H9 (cell line): ENCODE measurements at regions not wholly inside any gene's neighbourhood (a gene's known extent, or its start where the extent isn't known, plus 50 kb on each side); places are given as distances from the start of the nearest gene placed in this dataset.

Experiments
- DNase-seq: peaks from one replicate; pipeline ENCODE4 v3.0.0-alpha.2; 2017
- H2AFZ ChIP-seq: one replicate; pipeline ENCODE4 v1.6.1; 2013; ENCODE audit warnings: mild to moderate bottlenecking, low read length, control low read depth, moderate library complexity
- H2AK5ac ChIP-seq: 2 replicates; pipeline ENCODE4 v1.6.1; 2013; ENCODE audit warnings: low read length, control low read depth, mixed read lengths; ENCODE audit not compliant: insufficient read length
- H2BK120ac ChIP-seq: one replicate; pipeline ENCODE4 v1.6.1; 2013; ENCODE audit warnings: low read depth, mild to moderate bottlenecking, low read length, control low read depth, inconsistent platforms; ENCODE audit not compliant: poor library complexity, severe bottlenecking
- H2BK12ac ChIP-seq: 2 replicates; pipeline ENCODE4 v1.6.1; 2013; ENCODE audit warnings: low read length, control low read depth, mixed read lengths, low read depth; ENCODE audit not compliant: insufficient read length
- H2BK15ac ChIP-seq: 2 replicates; pipeline ENCODE4 v1.6.1; 2013; ENCODE audit warnings: low read depth, low read length, control low read depth
- H2BK20ac ChIP-seq: one replicate; pipeline ENCODE4 v1.6.1; 2013; ENCODE audit warnings: low read depth, mild to moderate bottlenecking, low read length, control low read depth, inconsistent platforms; ENCODE audit not compliant: poor library complexity, severe bottlenecking
- H2BK5ac ChIP-seq: 2 replicates; pipeline ENCODE4 v1.6.1; 2013; ENCODE audit warnings: low read length, control low read depth, mixed read lengths; ENCODE audit not compliant: insufficient read length
- H3K14ac ChIP-seq: 2 replicates; pipeline ENCODE4 v1.6.1; 2013; ENCODE audit warnings: low read length, control low read depth; ENCODE audit not compliant: insufficient read depth
- H3K18ac ChIP-seq: 2 replicates; pipeline ENCODE4 v1.6.1; 2013; ENCODE audit warnings: low read depth, mild to moderate bottlenecking, mixed read lengths, low read length, control low read depth; ENCODE audit not compliant: insufficient read length
- H3K23ac ChIP-seq: 2 replicates; pipeline ENCODE4 v1.6.1; 2013; ENCODE audit warnings: low read length, control low read depth, mixed read lengths, low read depth; ENCODE audit not compliant: insufficient read length
- H3K23me2 ChIP-seq: 2 replicates; pipeline ENCODE4 v1.6.1; 2013; ENCODE audit warnings: low read depth, mild to moderate bottlenecking, mixed read lengths, low read length, control low read depth; ENCODE audit not compliant: insufficient read length, poor library complexity, severe bottlenecking
- H3K27ac ChIP-seq: 2 replicates; pipeline ENCODE4 v1.5.1; 2013; ENCODE audit warnings: low read length, control low read depth, mixed read lengths, low read depth; ENCODE audit not compliant: insufficient read length
- H3K27me3 ChIP-seq: 2 replicates; pipeline ENCODE4 v1.6.1; 2013; ENCODE audit warnings: low read length, control low read depth, inconsistent platforms; ENCODE audit not compliant: insufficient read depth
- H3K4ac ChIP-seq: 2 replicates; pipeline ENCODE4 v1.6.1; 2013; ENCODE audit warnings: low read depth, mild to moderate bottlenecking, control low read depth, inconsistent platforms, low read length, moderate library complexity
- H3K4me1 ChIP-seq: 2 replicates; pipeline ENCODE4 v1.6.1; 2013; ENCODE audit warnings: low read length, control low read depth, inconsistent platforms; ENCODE audit not compliant: insufficient read depth
- H3K4me2 ChIP-seq: 2 replicates; pipeline ENCODE4 v1.6.1; 2013; ENCODE audit warnings: low read length, control low read depth, mixed read lengths; ENCODE audit not compliant: insufficient read length, insufficient read depth
- H3K56ac ChIP-seq: 2 replicates; pipeline ENCODE4 v1.6.1; 2013; ENCODE audit warnings: low read depth, mild to moderate bottlenecking, mixed read lengths, low read length, control low read depth; ENCODE audit not compliant: insufficient read length
- H3K79me1 ChIP-seq: 2 replicates; pipeline ENCODE4 v1.6.1; 2013; ENCODE audit warnings: low read depth, mild to moderate bottlenecking, moderate library complexity, low read length, control low read depth, inconsistent platforms; ENCODE audit not compliant: insufficient read depth, poor library complexity, severe bottlenecking
- H3K79me2 ChIP-seq: 2 replicates; pipeline ENCODE4 v1.6.1; 2013; ENCODE audit warnings: low read length, control low read depth, inconsistent platforms; ENCODE audit not compliant: insufficient read depth
- H3K9ac ChIP-seq: 2 replicates; pipeline ENCODE4 v1.6.1; 2013; ENCODE audit warnings: low read length, control low read depth, mixed read lengths; ENCODE audit not compliant: insufficient read length; ENCODE audit errors: extremely low read depth
- H3K9me3 ChIP-seq: one replicate; pipeline ENCODE4 v1.6.1; 2013; ENCODE audit warnings: low read depth, low read length, inconsistent platforms; ENCODE audit not compliant: control insufficient read depth
- H3T11ph ChIP-seq: one replicate; pipeline ENCODE4 v1.6.1; 2013; ENCODE audit warnings: mild to moderate bottlenecking, low read length, control low read depth, inconsistent platforms
- H4K20me1 ChIP-seq: one replicate; pipeline ENCODE4 v1.6.1; 2013; ENCODE audit not compliant: control insufficient read depth, insufficient read length, insufficient read depth
- H4K5ac ChIP-seq: 2 replicates; pipeline ENCODE4 v1.6.1; 2013; ENCODE audit warnings: low read depth, mild to moderate bottlenecking, mixed read lengths, low read length, control low read depth; ENCODE audit not compliant: insufficient read length
- H4K8ac ChIP-seq: replicated peaks from 2 replicates; pipeline ENCODE4 v1.6.1; 2013; ENCODE audit warnings: low read length, control low read depth, mixed read lengths, low read depth; ENCODE audit not compliant: insufficient read length
- H4K91ac ChIP-seq: 2 replicates; pipeline ENCODE4 v1.6.1; 2013; ENCODE audit warnings: low read depth, mild to moderate bottlenecking, moderate library complexity, mixed read lengths, low read length, control low read depth; ENCODE audit not compliant: insufficient read length
- H3K27ac Mint-ChIP-seq, 3 experiments: 2 replicates in 2 of 3; 3 replicates in 1 of 3; pipeline ENCODE4 v1.8.0; 2020 to 2021; ENCODE audit warnings: mixed read lengths in 3 of 3, mild to moderate bottlenecking in 1 of 3, moderate library complexity in 1 of 3
- H3K27me3 Mint-ChIP-seq: 2 replicates; pipeline ENCODE4 v1.8.0; 2021; ENCODE audit warnings: low read depth, mild to moderate bottlenecking, moderate library complexity, mixed read lengths
- H3K36me3 Mint-ChIP-seq, 3 experiments: 2 replicates in 2 of 3; 3 replicates in 1 of 3; pipeline ENCODE4 v1.8.0; 2020 to 2021; ENCODE audit warnings: low read depth in 3 of 3, mixed read lengths in 3 of 3; ENCODE audit not compliant: insufficient read depth in 1 of 3
- H3K4me1 Mint-ChIP-seq, 2 experiments: 2 replicates each; pipeline ENCODE4 v1.8.0; 2020; ENCODE audit warnings: mixed read lengths in 2 of 2
- H3K4me3 Mint-ChIP-seq, 2 experiments: 2 replicates in 1 of 2; 3 replicates in 1 of 2; pipeline ENCODE4 v1.8.0; 2020 to 2021; ENCODE audit warnings: mild to moderate bottlenecking in 2 of 2, mixed read lengths in 2 of 2, moderate library complexity in 1 of 2
- H3K9me3 Mint-ChIP-seq, 2 experiments: 2 replicates in 1 of 2; 3 replicates in 1 of 2; pipeline ENCODE4 v1.8.0; 2020; ENCODE audit warnings: mild to moderate bottlenecking in 2 of 2, mixed read lengths in 2 of 2, moderate library complexity in 1 of 2
- WGBS: extraction: QIAGEN DNeasy Blood & Tissue Kit; methylation state at CpG from one replicate; pipeline ENCODE4 v1.1.7; 2013; ENCODE audit warnings: missing lambda C conversion rate, low lambda C conversion rate, mixed read lengths; ENCODE audit not compliant: insufficient read length; ENCODE audit errors: extremely low coverage; 5-methylcytosine and 5-hydroxymethylcytosine counted together
- TF ChIP-seq, protein P1 (sequence below): fragments of 200-600 bp; sonication (generic); conservative IDR thresholded peaks from 3 replicates; pipeline ENCODE4 v1.8.0; 2021; ENCODE audit warnings: antibody characterized with exemption, mild to moderate bottlenecking

- Histone ChIP-seq H3K27me3 (no peaks in the 10 kb centered on the region), H3K23ac (no peak overlapping the region), H3K14ac (no peak overlapping the region), H3K4me1 (no peaks in the 10 kb centered on the region), H3K4me2 (no peak overlapping the region), H3K9me3 (no peaks in the 10 kb centered on the region), H3T11ph (no peak overlapping the region), H2BK12ac (no peak overlapping the region), H4K91ac (no peak overlapping the region), H2AK5ac (no peak overlapping the region), H3K4ac (no peak overlapping the region), H3K79me1 (no peaks in the 10 kb centered on the region), H4K8ac (no peak overlapping the region), H2BK20ac (no peak overlapping the region), H3K56ac (no peak overlapping the region), H3K18ac (no peak overlapping the region), H2BK5ac (no peak overlapping the region), H4K5ac (no peak overlapping the region), H4K20me1 (no peaks in the 10 kb centered on the region), H3K27ac (no peak overlapping the region), H2BK15ac (no peak overlapping the region), H3K9ac (no peak overlapping the region), H2BK120ac (no peak overlapping the region), H3K23me2 (no peaks in the 10 kb centered on the region), H2AFZ (no peak overlapping the region), H3K79me2 (no peaks in the 10 kb centered on the region)
- H3K4me3 Mint-ChIP-seq = no peak overlapping the region
- H3K27ac Mint-ChIP-seq = no peak overlapping the region
- no CpG with 5 or more reads among the region's 1 CpG for WGBS
- DNase-seq = no peak
- no peaks in the 10 kb centered on the region for H3K9me3 Mint-ChIP-seq
- no peaks in the 10 kb centered on the region for H3K27me3 Mint-ChIP-seq
- TF ChIP-seq, protein P1, sequence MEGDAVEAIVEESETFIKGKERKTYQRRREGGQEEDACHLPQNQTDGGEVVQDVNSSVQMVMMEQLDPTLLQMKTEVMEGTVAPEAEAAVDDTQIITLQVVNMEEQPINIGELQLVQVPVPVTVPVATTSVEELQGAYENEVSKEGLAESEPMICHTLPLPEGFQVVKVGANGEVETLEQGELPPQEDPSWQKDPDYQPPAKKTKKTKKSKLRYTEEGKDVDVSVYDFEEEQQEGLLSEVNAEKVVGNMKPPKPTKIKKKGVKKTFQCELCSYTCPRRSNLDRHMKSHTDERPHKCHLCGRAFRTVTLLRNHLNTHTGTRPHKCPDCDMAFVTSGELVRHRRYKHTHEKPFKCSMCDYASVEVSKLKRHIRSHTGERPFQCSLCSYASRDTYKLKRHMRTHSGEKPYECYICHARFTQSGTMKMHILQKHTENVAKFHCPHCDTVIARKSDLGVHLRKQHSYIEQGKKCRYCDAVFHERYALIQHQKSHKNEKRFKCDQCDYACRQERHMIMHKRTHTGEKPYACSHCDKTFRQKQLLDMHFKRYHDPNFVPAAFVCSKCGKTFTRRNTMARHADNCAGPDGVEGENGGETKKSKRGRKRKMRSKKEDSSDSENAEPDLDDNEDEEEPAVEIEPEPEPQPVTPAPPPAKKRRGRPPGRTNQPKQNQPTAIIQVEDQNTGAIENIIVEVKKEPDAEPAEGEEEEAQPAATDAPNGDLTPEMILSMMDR = no peak
- no peaks in the 10 kb centered on the region for H3K36me3 Mint-ChIP-seq
- H3K4me1 Mint-ChIP-seq = no peaks in the 10 kb centered on the region
Measured at GRCh38 chr13:88026241-88026640, 355.1 kb downstream of the SLITRK5 start.
